Fibroblast of lung (primary cell): ENCODE measurements at regions not wholly inside any gene's neighbourhood (a gene's known extent, or its start where the extent isn't known, plus 50 kb on each side); places are given as distances from the start of the nearest gene placed in this dataset.
"Not testable (repeated sequence)": the region's sequence is repeated elsewhere in the genome, so short reads cannot be mapped to it uniquely, and the experiment has no call there.

Experiments
- DNase-seq, 2 donors: peaks; one replicate each; pipeline versions ENCODE4 v3.0.0 to v3.0.0-alpha.2; 2010; ENCODE audit warnings: low read depth in 2 of 2
- H2AFZ ChIP-seq: 2 replicates; pipeline ENCODE4 v1.5.1; 2012; ENCODE audit warnings: low read length, control low read depth, inconsistent platforms
- H3K27ac ChIP-seq: 2 replicates; pipeline ENCODE4 v1.5.1; 2011; ENCODE audit warnings: low read length, control low read depth; ENCODE audit not compliant: insufficient read depth
- H3K27me3 ChIP-seq: 2 replicates; pipeline ENCODE4 v1.5.1; 2011; ENCODE audit warnings: mild to moderate bottlenecking, low read length; ENCODE audit not compliant: control insufficient read depth, insufficient read depth
- H3K36me3 ChIP-seq: 2 replicates; pipeline ENCODE4 v1.5.1; 2011; ENCODE audit warnings: low read length; ENCODE audit not compliant: control insufficient read depth, insufficient read depth
- H3K4me1 ChIP-seq: 2 replicates; pipeline ENCODE4 v1.5.1; 2011; ENCODE audit warnings: low read length; ENCODE audit not compliant: control insufficient read depth, insufficient read depth; ENCODE audit errors: extremely low read depth
- H3K4me2 ChIP-seq: 2 replicates; pipeline ENCODE4 v1.5.1; 2011; ENCODE audit warnings: low read length, control low read depth; ENCODE audit not compliant: insufficient read depth; ENCODE audit errors: extremely low read depth
- H3K4me3 ChIP-seq, 4 experiments: fragments of 200-600 bp in 1 of 4; sonication (generic) in 1 of 4; replicated peaks in 1 of 4; 2 replicates each; pipeline ENCODE4 v1.5.1; 2011 to 2016; ENCODE audit warnings: low read length in 4 of 4, low read depth in 3 of 4, mild to moderate bottlenecking in 3 of 4, control low read depth in 2 of 4, inconsistent platforms in 1 of 4, mixed read lengths in 1 of 4; ENCODE audit not compliant: insufficient read depth in 1 of 4; ENCODE audit errors: control extremely low read depth in 1 of 4
- H3K79me2 ChIP-seq: 2 replicates; pipeline ENCODE4 v1.5.1; 2012; ENCODE audit warnings: mild to moderate bottlenecking, low read length, inconsistent platforms; ENCODE audit not compliant: control insufficient read depth, insufficient read depth
- H3K9ac ChIP-seq: 2 replicates; pipeline ENCODE4 v1.5.1; 2011; ENCODE audit warnings: mild to moderate bottlenecking, low read length, control low read depth; ENCODE audit not compliant: insufficient read depth
- H3K9me3 ChIP-seq: 2 replicates; pipeline ENCODE4 v1.5.1; 2012; ENCODE audit warnings: low read depth, low read length; ENCODE audit not compliant: control insufficient read depth, insufficient read depth
- H4K20me1 ChIP-seq: 2 replicates; pipeline ENCODE4 v1.5.1; 2011; ENCODE audit warnings: low read length; ENCODE audit not compliant: control insufficient read depth, insufficient read depth; ENCODE audit errors: extremely low read depth
- EZH2 ChIP-seq: IDR thresholded peaks from 2 replicates; pipeline ENCODE4 v1.5.1; 2012; ENCODE audit warnings: low read length, control low read depth, mild to moderate bottlenecking; ENCODE audit errors: missing control alignments
- TF ChIP-seq, protein P1 (sequence below), 2 donors: IDR thresholded peaks in 1 of 2; conservative IDR thresholded peaks in 1 of 2; 1 replicate in 1 of 2; 2 replicates in 1 of 2; pipeline ENCODE4 v1.5.1; 2011 to 2012; ENCODE audit warnings: low read length in 2 of 2, control low read depth in 1 of 2, inconsistent platforms in 1 of 2, low read depth in 1 of 2, mild to moderate bottlenecking in 1 of 2

DNA sequence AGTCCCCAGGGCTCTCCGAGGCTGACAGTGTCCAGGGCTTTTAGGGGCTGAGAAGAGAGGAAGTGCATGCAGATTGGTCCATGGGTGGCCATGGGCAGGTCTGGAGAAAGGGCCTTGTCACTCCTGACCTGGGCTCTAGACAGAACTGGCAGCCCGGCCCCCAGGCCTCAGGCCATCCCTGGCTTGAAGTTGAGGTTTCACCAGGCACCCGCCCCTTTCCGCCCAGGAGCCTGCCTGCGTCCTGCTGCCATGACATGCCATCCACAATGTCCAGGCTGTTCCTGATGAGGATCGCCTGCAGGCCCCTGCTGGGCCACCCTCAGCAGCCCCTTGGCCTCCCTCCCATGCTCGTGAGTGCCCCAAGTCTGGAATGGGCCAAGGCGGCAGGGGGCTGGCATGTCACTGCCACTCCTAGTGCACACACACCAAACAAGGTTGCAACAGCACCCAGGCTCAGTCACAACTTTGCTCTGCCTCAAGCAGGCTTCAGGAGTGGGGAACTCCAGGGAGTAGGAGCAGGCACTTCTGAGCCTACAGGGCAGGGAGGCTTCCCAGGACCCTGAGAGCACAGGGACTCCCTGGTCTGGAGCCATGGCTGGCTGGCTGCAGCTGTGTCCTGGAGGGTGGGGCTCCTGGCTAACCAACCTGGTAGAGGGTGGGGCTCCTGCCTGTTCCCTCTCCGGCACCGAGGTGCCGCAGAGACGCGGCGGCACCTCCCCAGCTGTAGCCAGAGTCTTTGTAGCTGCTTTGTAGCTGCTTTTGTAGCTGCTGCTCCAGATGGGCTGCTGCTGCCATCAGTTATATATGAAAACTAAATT lies 1457.1 kb upstream of the GBE1 start:
- H3K36me3 ChIP-seq = no peaks in the 10 kb centered on the region
- no peaks in the 10 kb centered on the region for H3K27me3 ChIP-seq
- H2AFZ ChIP-seq = no peak overlapping the region
- no peak overlapping the region for H3K4me2 ChIP-seq
- no peaks in the 10 kb centered on the region for H3K9me3 ChIP-seq
- DNase-seq = no peak
- H3K4me3 ChIP-seq = no peak overlapping the region
- TF ChIP-seq, protein P1, sequence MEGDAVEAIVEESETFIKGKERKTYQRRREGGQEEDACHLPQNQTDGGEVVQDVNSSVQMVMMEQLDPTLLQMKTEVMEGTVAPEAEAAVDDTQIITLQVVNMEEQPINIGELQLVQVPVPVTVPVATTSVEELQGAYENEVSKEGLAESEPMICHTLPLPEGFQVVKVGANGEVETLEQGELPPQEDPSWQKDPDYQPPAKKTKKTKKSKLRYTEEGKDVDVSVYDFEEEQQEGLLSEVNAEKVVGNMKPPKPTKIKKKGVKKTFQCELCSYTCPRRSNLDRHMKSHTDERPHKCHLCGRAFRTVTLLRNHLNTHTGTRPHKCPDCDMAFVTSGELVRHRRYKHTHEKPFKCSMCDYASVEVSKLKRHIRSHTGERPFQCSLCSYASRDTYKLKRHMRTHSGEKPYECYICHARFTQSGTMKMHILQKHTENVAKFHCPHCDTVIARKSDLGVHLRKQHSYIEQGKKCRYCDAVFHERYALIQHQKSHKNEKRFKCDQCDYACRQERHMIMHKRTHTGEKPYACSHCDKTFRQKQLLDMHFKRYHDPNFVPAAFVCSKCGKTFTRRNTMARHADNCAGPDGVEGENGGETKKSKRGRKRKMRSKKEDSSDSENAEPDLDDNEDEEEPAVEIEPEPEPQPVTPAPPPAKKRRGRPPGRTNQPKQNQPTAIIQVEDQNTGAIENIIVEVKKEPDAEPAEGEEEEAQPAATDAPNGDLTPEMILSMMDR (conservative IDR thresholded peaks at IDR 0.05 in 1 of 2, IDR thresholded peaks at IDR 0.05 in 1 of 2; ENCODE audit: low read depth in 1 of 2, low read length in 2 of 2) = no peak
- TF ChIP-seq EZH2 = no peak
- H3K9ac ChIP-seq = no peak overlapping the region
- no peaks in the 10 kb centered on the region for H3K79me2 ChIP-seq
- no peaks in the 10 kb centered on the region for H4K20me1 ChIP-seq
- H3K4me1 ChIP-seq = no peaks in the 10 kb centered on the region
- no peak overlapping the region for H3K27ac ChIP-seq

DNA sequence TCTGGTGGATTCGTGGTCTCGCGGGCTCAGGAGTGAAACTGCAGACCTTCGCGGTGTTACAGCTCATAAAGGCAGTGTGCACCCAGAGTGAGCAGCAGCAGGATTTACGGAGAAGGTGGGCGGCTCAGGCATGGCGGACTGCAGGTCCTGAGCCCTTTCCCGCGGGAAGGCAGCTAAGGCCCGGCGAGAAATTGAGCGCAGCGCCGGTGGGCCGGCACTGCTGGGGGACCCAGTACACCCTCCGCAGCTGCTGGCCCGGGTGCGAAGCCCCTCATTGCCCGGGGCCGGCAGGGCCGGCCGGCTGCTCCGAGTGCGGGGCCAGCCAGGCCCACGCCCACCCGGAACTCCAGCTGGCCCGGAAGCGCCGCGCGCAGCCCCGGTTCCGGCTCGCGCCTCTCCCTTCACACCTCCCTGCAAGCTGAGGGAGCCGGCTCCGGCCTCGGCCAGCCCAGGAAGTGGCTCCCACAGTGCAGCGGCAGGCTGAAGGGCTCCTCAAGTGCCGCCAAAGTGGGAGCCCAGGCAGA lies 1456.2 kb upstream of the GBE1 start:
- H3K27me3 ChIP-seq, H3K27ac ChIP-seq, H3K9ac ChIP-seq, DNase-seq, H2AFZ ChIP-seq, H3K9me3 ChIP-seq, H3K79me2 ChIP-seq, H3K36me3 ChIP-seq, H4K20me1 ChIP-seq, H3K4me3 ChIP-seq, H3K4me2 ChIP-seq, H3K4me1 ChIP-seq: not testable (repeated sequence)

DNA sequence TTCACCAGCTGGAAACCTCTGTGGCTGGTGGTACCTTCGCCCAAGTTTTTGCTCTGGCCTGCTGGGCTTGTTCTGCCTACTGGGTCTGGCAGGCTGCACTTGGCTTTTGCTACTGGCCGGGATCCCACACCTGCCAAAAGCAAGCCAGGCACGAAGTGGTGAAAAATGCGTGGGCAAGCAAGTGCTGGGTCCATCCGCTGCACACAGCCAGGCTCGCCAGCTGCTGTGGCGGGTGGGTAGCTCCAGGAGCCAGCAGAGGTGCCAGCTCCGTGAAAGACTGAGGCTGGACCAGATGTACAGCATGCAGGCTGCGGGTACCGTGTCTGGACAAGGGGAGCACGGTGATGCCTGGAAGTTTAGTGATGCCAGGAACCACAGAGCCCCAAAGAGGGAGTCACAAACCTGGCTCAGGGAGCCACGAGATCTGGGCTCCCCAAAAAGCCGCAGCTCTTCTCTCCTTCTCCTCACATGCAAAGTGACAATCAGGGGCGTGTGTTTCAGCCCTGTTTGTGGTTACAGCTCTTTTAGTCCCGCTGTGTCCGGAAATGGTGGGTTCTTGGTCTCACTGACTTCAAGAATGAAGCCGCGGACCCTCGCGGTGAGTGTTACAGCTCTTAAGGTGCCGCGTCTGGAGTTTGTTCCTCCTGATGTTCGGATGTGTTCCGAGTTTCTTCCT lies 1455.6 kb upstream of the GBE1 start:
- Histone ChIP-seq H3K27ac (no peak overlapping the region), H3K4me3 (no peak overlapping the region), H3K27me3 (no peaks in the 10 kb centered on the region), H4K20me1 (no peaks in the 10 kb centered on the region), H3K79me2 (no peaks in the 10 kb centered on the region), H3K36me3 (no peaks in the 10 kb centered on the region), H3K4me1 (no peaks in the 10 kb centered on the region), H2AFZ (no peak overlapping the region), H3K4me2 (no peak overlapping the region), H3K9ac (no peak overlapping the region), H3K9me3 (no peaks in the 10 kb centered on the region)
- no peak for DNase-seq
- TF ChIP-seq, protein P1 (conservative IDR thresholded peaks at IDR 0.05 in 1 of 2, IDR thresholded peaks at IDR 0.05 in 1 of 2; ENCODE audit: low read depth in 1 of 2, low read length in 2 of 2) = no peak
- TF ChIP-seq EZH2 = no peak
